Liver (tissue), 3 donors: ENCODE measurements at regions not wholly inside any gene's neighbourhood (a gene's known extent, or its start where the extent isn't known, plus 50 kb on each side); places are given as distances from the start of the nearest gene placed in this dataset.

Source experiments
- ATF3 ChIP-seq: IDR thresholded peaks from 2 replicates; pipeline ENCODE4 v1.6.1; 2016; ENCODE audit warnings: antibody characterized with exemption
- EGR1 ChIP-seq, 2 donors: IDR thresholded peaks; 2 replicates each; pipeline ENCODE4 v1.6.1; 2016 to 2018; ENCODE audit warnings: antibody characterized with exemption in 2 of 2, low read depth in 2 of 2
- FOXA2 ChIP-seq: IDR thresholded peaks from 2 replicates; pipeline ENCODE4 v1.6.1; 2016; ENCODE audit warnings: antibody characterized with exemption
- GABPA ChIP-seq, 2 donors: IDR thresholded peaks in 1 of 2; conservative IDR thresholded peaks in 1 of 2; 2 replicates each; pipeline ENCODE4 v1.6.1; 2016; ENCODE audit warnings: antibody characterized with exemption in 2 of 2, mild to moderate bottlenecking in 1 of 2, moderate library complexity in 1 of 2
- JUND ChIP-seq, 2 donors: IDR thresholded peaks; 2 replicates each; pipeline ENCODE4 v1.6.1; 2016; ENCODE audit warnings: antibody characterized with exemption in 2 of 2
- MAX ChIP-seq: IDR thresholded peaks from 2 replicates; pipeline ENCODE4 v1.6.1; 2016; ENCODE audit warnings: antibody characterized with exemption
- RAD21 ChIP-seq, 2 donors: IDR thresholded peaks; 2 replicates each; pipeline ENCODE4 v1.6.1; 2016; ENCODE audit warnings: antibody characterized with exemption in 2 of 2, mild to moderate bottlenecking in 2 of 2
- RXRA ChIP-seq, 2 donors: IDR thresholded peaks; 2 replicates each; pipeline ENCODE4 v1.6.1; 2017 to 2018; ENCODE audit warnings: antibody characterized with exemption in 2 of 2, mild to moderate bottlenecking in 1 of 2
- SP1 ChIP-seq: IDR thresholded peaks from 2 replicates; pipeline ENCODE4 v1.6.1; 2018; ENCODE audit warnings: antibody characterized with exemption, mild to moderate bottlenecking
- YY1 ChIP-seq: IDR thresholded peaks from 2 replicates; pipeline ENCODE4 v1.6.1; 2016; ENCODE audit warnings: antibody characterized with exemption, mild to moderate bottlenecking
- TF ChIP-seq, protein P1 (sequence below): fragments of 150-350 bp; IDR thresholded peaks from 2 replicates; pipeline ENCODE4 v1.5.1; 2017; ENCODE audit warnings: improper control_type of control experiment, low read depth, low read length; ENCODE audit not compliant: missing input control
- TF ChIP-seq, protein P2 (sequence below): IDR thresholded peaks from 2 replicates; pipeline ENCODE4 v1.6.1; 2016; ENCODE audit warnings: antibody characterized with exemption, mild to moderate bottlenecking
- TF ChIP-seq, protein P3 (sequence below): IDR thresholded peaks from 2 replicates; pipeline ENCODE4 v1.6.1; 2016; ENCODE audit warnings: antibody characterized with exemption
- donor health status: healthy.
- donor health status: healthy.

DNA sequence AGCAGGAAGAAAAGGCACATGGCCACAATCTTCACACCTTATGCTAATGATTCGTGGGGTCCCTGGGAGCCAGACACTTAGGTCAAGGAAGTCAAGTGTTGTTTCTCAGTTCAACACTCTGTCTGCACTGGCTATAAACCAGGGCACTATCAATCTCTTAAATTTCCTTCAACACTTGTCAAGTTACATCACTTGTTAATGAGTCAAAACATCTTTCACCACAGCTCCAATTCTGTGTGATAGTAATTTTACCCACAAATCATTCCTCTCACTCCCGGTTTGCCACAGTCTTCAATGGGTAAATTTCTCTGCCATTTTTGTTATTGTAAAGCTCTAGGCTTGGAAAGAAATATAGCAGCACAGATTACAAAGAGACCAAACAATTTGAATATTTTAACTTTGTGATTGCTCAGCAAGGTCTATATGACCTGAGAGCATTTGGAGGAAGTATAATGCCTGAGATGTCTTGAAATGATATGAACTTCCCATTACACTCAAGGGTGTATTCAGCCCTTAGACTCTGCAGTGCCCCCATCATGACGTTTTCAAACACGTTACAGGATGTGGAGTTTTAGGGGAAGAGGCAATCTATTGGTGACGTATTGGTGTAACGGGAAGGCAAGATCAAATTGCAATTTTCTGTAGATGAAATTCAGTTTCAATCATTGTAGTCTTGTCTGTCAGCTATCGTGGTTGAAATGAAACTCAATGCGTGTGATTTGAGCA lies 78.7 kb downstream of the ICOS start:
- TF ChIP-seq, protein P1, sequence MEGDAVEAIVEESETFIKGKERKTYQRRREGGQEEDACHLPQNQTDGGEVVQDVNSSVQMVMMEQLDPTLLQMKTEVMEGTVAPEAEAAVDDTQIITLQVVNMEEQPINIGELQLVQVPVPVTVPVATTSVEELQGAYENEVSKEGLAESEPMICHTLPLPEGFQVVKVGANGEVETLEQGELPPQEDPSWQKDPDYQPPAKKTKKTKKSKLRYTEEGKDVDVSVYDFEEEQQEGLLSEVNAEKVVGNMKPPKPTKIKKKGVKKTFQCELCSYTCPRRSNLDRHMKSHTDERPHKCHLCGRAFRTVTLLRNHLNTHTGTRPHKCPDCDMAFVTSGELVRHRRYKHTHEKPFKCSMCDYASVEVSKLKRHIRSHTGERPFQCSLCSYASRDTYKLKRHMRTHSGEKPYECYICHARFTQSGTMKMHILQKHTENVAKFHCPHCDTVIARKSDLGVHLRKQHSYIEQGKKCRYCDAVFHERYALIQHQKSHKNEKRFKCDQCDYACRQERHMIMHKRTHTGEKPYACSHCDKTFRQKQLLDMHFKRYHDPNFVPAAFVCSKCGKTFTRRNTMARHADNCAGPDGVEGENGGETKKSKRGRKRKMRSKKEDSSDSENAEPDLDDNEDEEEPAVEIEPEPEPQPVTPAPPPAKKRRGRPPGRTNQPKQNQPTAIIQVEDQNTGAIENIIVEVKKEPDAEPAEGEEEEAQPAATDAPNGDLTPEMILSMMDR, result no peak
- TF ChIP-seq YY1, result no peak
- TF ChIP-seq MAX, result no peak
- TF ChIP-seq, protein P2, sequence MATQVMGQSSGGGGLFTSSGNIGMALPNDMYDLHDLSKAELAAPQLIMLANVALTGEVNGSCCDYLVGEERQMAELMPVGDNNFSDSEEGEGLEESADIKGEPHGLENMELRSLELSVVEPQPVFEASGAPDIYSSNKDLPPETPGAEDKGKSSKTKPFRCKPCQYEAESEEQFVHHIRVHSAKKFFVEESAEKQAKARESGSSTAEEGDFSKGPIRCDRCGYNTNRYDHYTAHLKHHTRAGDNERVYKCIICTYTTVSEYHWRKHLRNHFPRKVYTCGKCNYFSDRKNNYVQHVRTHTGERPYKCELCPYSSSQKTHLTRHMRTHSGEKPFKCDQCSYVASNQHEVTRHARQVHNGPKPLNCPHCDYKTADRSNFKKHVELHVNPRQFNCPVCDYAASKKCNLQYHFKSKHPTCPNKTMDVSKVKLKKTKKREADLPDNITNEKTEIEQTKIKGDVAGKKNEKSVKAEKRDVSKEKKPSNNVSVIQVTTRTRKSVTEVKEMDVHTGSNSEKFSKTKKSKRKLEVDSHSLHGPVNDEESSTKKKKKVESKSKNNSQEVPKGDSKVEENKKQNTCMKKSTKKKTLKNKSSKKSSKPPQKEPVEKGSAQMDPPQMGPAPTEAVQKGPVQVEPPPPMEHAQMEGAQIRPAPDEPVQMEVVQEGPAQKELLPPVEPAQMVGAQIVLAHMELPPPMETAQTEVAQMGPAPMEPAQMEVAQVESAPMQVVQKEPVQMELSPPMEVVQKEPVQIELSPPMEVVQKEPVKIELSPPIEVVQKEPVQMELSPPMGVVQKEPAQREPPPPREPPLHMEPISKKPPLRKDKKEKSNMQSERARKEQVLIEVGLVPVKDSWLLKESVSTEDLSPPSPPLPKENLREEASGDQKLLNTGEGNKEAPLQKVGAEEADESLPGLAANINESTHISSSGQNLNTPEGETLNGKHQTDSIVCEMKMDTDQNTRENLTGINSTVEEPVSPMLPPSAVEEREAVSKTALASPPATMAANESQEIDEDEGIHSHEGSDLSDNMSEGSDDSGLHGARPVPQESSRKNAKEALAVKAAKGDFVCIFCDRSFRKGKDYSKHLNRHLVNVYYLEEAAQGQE, result no peak
- TF ChIP-seq SP1, result no peak
- TF ChIP-seq, protein P3, sequence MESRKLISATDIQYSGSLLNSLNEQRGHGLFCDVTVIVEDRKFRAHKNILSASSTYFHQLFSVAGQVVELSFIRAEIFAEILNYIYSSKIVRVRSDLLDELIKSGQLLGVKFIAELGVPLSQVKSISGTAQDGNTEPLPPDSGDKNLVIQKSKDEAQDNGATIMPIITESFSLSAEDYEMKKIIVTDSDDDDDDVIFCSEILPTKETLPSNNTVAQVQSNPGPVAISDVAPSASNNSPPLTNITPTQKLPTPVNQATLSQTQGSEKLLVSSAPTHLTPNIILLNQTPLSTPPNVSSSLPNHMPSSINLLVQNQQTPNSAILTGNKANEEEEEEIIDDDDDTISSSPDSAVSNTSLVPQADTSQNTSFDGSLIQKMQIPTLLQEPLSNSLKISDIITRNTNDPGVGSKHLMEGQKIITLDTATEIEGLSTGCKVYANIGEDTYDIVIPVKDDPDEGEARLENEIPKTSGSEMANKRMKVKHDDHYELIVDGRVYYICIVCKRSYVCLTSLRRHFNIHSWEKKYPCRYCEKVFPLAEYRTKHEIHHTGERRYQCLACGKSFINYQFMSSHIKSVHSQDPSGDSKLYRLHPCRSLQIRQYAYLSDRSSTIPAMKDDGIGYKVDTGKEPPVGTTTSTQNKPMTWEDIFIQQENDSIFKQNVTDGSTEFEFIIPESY, result no peak
- no peak for TF ChIP-seq GABPA (IDR thresholded peaks at IDR 0.05 in 1 of 2, conservative IDR thresholded peaks at IDR 0.05 in 1 of 2)
- TF ChIP-seq EGR1 (IDR thresholded peaks at IDR 0.05; ENCODE audit: low read depth in 2 of 2), result no peak
- TF ChIP-seq RXRA (IDR thresholded peaks at IDR 0.05), result no peak
- TF ChIP-seq ATF3, result no peak
- TF ChIP-seq FOXA2, result no peak
- TF ChIP-seq JUND (IDR thresholded peaks at IDR 0.05), result no peak
- TF ChIP-seq RAD21 (IDR thresholded peaks at IDR 0.05), result no peak
